GM20000 (cell line): ENCODE measurements at regions not wholly inside any gene's neighbourhood (a gene's known extent, or its start where the extent isn't known, plus 50 kb on each side); places are given as distances from the start of the nearest gene placed in this dataset.

ENCODE experiments used
- DNase-seq: peaks from one replicate; pipeline ENCODE4 v3.0.0; 2012; ENCODE audit warnings: low spot score
- CTCF ChIP-seq: IDR thresholded peaks from 2 replicates; pipeline ENCODE4 v1.5.1; 2012; ENCODE audit warnings: mild to moderate bottlenecking, control low read depth; ENCODE audit errors: extremely low read depth, missing control alignments

- no peak for DNase-seq
Measured at GRCh38 chr7:17485904-17486303, 187.5 kb downstream of the AHR start.

GRCh38 chr7:17486835-17487234 is 188.4 kb downstream of the AHR start:
- no peak for DNase-seq
- TF ChIP-seq CTCF = no peak

More at GRCh38 chr7:17485904-17486303, 187.5 kb downstream of the AHR start:
- no peak for TF ChIP-seq CTCF

GRCh38 chr7:17487343-17487742 is 188.9 kb downstream of the AHR start:
- TF ChIP-seq CTCF = no peak
- no peak for DNase-seq

GRCh38 chr7:17488829-17489228 is 190.4 kb downstream of the AHR start:
- TF ChIP-seq CTCF = no peak
- DNase-seq = no peak

GRCh38 chr7:17489961-17490360 is 191.5 kb downstream of the AHR start:
- no peak for TF ChIP-seq CTCF
- DNase-seq = no peak

GRCh38 chr7:17490825-17491224 is 192.4 kb downstream of the AHR start:
- no peak for DNase-seq
- TF ChIP-seq CTCF = no peak

GRCh38 chr7:17492437-17492836 is 194.0 kb downstream of the AHR start:
- no peak for TF ChIP-seq CTCF
- DNase-seq = no peak
